ENCODE measurements at regions not wholly inside any gene's neighbourhood (a gene's known extent, or its start where the extent isn't known, plus 50 kb on each side); places are given as distances from the start of the nearest gene placed in this dataset.
"Not testable (repeated sequence)": the region's sequence is repeated elsewhere in the genome, so short reads cannot be mapped to it uniquely, and the experiment has no call there.

- DNase-seq = no peak
Observed at GRCh38 chr1:228870041-228870713, 134.9 kb downstream of the RHOU start.

- DNase-seq = no peak
Observed at GRCh38 chr1:228871314-228872061, 136.2 kb downstream of the RHOU start.

GRCh38 chr1:228872080-228872479, 136.8 kb downstream of the RHOU start:
- no peak for DNase-seq

DNA sequence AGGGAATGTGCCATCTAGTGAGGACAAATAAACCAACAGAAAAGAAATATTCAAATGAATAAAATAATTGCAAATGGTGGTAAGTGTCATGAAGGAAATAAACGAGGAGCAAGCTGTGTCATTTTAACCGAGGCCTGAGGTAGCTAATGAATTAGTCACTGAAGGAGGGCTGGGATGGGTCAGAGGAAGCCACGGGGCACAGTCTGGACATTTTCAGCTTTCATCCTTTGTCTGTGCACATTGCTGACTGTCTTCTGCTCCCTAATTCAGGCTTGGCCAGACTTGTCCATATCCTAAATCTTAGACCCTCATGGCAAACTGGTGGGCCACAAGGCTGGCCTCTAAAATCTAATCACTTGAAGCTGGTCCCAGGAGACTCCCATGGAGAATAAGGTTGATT, 138.4 kb downstream of the RHOU start:
- DNase-seq = no peak

DNA sequence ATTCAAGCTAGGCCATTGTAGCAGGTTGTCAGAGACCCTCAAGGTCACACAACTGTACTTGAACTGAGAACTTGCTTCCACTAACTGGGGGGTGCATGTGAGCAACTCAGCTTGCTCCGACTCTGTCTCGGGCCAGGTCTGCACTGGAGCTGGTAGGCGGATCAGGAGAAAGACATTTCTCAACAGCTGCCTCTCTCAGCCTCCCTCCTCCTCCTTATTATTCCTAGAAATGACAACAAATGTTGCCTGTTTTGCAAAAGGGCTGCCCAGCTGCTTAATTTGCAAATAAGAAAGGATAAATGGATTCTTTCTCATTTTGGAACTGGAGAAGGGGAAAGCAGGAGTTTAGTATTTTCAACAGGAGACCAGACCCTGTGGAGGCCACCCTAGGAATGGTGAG, 140.5 kb downstream of the RHOU start:
- no peak for DNase-seq

DNA sequence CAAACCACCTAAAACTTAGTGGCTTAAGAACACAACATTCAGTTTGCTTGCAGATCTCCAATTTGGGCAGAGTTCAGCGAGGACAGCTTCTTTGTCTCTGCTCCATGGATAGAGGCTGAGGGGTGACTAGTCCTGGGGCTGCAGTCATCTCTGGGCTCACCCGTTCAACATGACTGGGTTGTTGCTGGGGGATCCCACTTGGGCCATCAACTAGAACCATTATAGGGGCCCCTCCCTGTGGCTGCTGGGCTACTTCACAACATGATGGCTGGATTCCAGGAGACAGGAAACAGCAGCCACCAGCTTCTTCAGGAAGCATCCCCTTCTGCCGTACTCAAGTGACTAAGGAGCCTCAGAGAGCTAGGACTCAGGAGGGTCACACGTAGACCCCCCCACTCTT, 140.9 kb downstream of the RHOU start:
- no peak for DNase-seq

GRCh38 chr1:228879164-228879563, 143.9 kb downstream of the RHOU start:
- DNase-seq = no peak

GRCh38 chr1:228882041-228882770, 146.9 kb downstream of the RHOU start:
- no peak for DNase-seq

- no peak for DNase-seq
Observed at GRCh38 chr1:228882771-228883450, 147.6 kb downstream of the RHOU start.

GRCh38 chr1:228883535-228883934, 148.3 kb downstream of the RHOU start:
- DNase-seq = no peak

DNA sequence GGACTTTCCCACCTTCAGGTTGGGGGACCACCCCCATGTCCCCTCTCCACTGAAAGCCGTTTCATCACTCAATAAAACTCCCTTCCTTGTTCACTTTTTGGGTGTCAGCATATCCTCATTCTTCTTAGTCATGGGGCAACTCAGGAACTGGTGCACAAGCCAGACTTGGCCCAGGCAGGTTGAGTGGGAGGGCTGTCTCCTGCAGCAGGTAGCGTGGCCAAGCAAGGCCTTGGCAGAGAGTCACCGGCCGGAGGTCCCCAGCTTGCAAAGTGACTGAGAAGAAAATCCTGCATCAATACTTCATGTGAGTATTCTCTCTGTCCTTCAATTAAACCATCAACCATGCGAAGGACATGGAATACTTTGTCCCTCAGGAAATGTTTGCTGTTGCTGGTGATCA, 148.9 kb downstream of the RHOU start:
- DNase-seq = no peak

DNA sequence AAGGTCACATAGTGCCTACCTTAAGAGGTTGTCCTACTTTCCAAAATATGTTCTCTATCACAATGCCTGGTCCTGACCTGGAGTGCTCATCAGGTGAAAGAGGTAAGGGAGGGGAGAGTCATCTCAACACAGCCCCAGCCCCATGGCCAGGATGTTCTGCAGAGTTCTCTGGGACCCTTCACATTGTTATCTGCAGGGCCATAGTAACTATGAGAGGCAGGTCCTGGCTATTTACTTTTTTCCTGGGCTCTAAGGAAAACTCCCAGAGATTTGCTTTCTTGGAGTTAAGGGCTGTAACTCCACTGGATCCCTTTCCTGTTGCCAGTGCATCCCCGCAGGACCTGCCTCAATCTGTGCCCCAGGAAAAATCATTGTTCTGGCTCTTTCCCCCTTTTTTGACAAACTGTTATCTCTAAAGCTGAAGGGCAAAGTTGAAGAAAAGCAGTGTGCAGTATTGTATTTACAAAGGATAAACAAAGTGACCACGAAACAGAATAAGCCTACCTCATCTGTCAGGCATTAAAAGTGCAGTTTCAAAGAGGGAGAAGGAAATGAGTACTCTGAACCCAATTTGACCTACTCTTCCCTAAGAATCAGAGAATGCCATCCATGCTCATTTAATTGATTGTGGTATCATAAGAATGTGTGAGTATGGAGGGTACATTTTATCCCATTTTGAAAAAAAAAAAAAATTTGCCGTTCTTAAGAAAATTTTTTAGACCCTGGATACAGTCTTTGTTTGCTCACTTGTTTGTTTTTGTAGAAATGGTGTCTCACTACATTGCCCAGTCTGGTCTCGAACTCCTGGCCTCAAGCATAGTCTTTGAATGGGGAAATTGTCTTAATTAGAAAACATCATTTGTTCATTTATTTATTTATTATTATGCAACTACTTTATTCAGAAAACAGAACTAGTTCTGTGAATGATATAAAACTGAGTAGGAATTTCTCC, 149.6 kb downstream of the RHOU start:
- no peak for DNase-seq

- no peak for DNase-seq
Observed at GRCh38 chr1:228885845-228886244, 150.6 kb downstream of the RHOU start.

DNA sequence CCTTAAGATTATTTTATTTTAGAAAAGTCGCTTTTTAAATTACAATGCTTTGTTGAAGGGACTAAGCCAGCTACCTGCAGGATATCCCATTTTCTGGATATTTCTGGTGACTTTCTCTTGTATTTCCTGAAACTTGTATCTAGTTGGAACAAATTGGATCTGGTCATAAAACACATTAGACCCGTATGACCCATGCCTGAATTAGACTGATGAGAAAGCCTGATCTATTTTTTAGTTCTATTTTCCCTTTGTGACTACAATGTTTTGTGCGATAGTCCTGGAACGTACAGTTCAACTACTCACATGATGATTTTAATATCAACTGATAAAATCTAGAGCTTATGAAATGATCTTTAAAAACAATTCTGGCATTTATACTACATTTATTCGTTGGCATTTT, 151.8 kb downstream of the RHOU start:
- no peak for DNase-seq

DNA sequence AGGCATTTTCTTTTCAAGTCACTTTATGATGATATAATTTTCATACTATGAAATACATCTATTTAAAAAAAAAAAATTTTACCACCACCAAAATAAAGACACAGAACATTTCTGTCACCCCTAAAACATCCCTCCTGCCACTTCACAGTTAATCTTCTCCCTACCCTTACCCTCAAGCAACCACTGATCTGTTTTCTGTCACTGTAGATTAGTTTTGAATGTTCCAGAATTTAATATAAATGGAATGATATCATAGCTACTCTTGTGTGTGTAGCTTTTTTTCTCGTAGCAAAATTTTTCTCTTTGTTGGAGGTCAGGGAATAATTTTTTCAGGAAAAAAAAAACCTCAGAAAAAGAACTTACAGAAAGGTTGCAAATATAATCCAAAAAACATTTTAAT, 152.7 kb downstream of the RHOU start:
- no peak for DNase-seq

DNA sequence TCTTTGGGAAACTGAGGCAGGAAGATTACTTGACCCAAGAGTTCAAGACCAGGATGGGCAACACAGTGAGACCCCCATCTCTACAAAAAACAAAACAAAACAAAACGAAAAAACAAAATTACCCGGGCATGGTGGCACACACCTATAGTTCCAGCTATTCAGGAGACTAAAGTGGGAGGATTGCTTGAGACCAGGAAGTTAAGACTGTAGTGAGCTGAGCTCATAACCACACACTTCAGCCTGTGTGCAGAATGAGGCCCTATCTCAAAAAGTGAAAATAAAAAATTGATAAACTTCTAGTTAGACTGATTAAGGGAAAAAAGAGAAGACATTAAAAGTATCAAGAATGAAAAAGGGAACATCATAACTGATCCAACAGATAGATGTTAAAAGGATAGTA, 154.0 kb downstream of the RHOU start:
- no peak for DNase-seq

- no peak for DNase-seq
Observed at GRCh38 chr1:228891272-228892034, 156.2 kb downstream of the RHOU start.

DNA sequence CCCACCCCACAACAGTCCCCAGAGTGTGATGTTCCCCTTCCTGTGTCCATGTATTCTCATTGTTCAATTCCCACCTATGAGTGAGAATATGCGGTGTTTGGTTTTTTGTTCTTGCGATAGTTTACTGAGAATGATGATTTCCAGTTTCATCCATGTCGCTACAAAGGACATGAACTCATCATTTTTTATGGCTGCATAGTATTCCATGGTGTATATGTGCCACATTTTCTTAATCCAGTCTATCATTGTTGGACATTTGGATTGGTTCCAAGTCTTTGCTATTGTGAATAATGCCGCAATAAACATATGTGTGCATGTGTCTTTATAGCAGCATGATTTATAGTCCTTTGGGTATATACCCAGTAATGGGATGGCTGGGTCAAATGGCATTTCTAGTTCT, 156.9 kb downstream of the RHOU start:
- not testable (repeated sequence) for DNase-seq

DNA sequence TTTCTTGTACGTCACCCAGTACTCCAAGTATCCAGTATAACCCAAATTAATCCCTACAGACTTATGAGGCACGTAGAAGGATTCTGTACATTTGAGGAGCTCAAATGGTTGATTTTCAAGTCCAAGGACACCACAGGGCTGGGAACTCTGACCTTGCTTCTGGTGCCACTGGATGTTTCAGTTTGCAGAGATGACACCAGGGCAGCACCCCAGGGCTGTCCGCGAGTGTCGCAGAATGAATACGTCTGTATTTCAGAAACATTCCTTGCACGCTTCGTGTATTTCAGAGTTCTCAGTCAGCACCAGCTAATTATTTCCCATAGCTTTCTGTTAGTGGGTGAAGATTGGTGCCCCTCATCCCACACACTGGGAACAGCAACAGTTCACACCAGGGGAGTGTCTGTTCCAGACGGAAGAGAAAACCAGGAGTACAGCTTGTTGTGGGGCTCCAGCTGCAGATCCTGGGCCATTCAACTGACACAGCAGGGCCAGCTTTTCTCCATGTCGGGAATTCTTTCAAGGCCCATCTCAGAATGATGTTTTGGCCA, 159.2 kb downstream of the RHOU start:
- DNase-seq = no peak

- no peak for DNase-seq
Observed at GRCh38 chr1:228897901-228898300, 162.6 kb downstream of the RHOU start.

GRCh38 chr1:228898582-228898992, 163.3 kb downstream of the RHOU start:
- DNase-seq = no peak

Data from SHP77 (cell line).